IMR-90 (cell line): ENCODE measurements at regions not wholly inside any gene's neighbourhood (a gene's known extent, or its start where the extent isn't known, plus 50 kb on each side); places are given as distances from the start of the nearest gene placed in this dataset.

Source experiments
- ATAC-seq: fragments of 200-7000 bp; cut with Tn5 transposase; 2 replicates; pipeline ENCODE4 v1.9.1; 2020; ENCODE audit warnings: low read depth, mild to moderate bottlenecking, moderate library complexity
- BruUV-seq: library from RNA; stranded (reverse); fragments of 400-500 nt; replicated peaks from 2 replicates; lab custom pipeline; 2021; lab: Mats Ljungman, UMichigan
- CTCF ChIA-PET: fragments of 300-600 bp; formaldehyde crosslinking; extraction: SDS; loops from one replicate; lab custom pipeline; 2021; ENCODE audit warnings: antibody characterized with exemption; lab: Yijun Ruan, JAX
- POLR2A ChIA-PET: fragments of 300-600 bp; sonication (Branson Sonifier 250); formaldehyde crosslinking; loops from one replicate; lab custom pipeline; 2022; ENCODE audit warnings: antibody characterized with exemption; ENCODE audit not compliant: unreplicated experiment; lab: Charles Lee
- DNase-seq: peaks from one replicate; pipeline ENCODE4 v3.0.0; 2013
- H2AFZ ChIP-seq: replicated peaks from 2 replicates; pipeline ENCODE3; 2013; ENCODE audit warnings: low read length, mild to moderate bottlenecking; ENCODE audit not compliant: poor library complexity
- H2AK5ac ChIP-seq: 2 replicates; pipeline ENCODE4 v1.6.1; 2013; ENCODE audit warnings: low read depth, low read length, inconsistent platforms
- H2AK9ac ChIP-seq: replicated peaks from 2 replicates; pipeline ENCODE3; 2013; ENCODE audit warnings: mild to moderate bottlenecking, low read depth, low read length, moderate library complexity; ENCODE audit not compliant: poor library complexity
- H2BK120ac ChIP-seq: 2 replicates; pipeline ENCODE4 v1.6.1; 2013; ENCODE audit warnings: low read depth, low read length, inconsistent platforms
- H2BK15ac ChIP-seq: 3 replicates; pipeline ENCODE4 v1.6.1; 2013; ENCODE audit warnings: low read depth, low read length, inconsistent platforms
- H2BK20ac ChIP-seq: 2 replicates; pipeline ENCODE4 v1.6.1; 2013; ENCODE audit warnings: low read depth, mild to moderate bottlenecking, inconsistent platforms, low read length, moderate library complexity
- H2BK5ac ChIP-seq: 2 replicates; pipeline ENCODE4 v1.6.1; 2013; ENCODE audit warnings: mild to moderate bottlenecking, low read depth, low read length, inconsistent platforms; ENCODE audit not compliant: poor library complexity, severe bottlenecking
- H3K14ac ChIP-seq: replicated peaks from 2 replicates; pipeline ENCODE4 v1.6.1; 2013; ENCODE audit warnings: low read depth, low read length, inconsistent platforms
- H3K18ac ChIP-seq: 2 replicates; pipeline ENCODE4 v1.6.1; 2013; ENCODE audit warnings: low read depth, low read length, control low read depth
- H3K23ac ChIP-seq: 2 replicates; pipeline ENCODE4 v1.6.1; 2013; ENCODE audit warnings: low read depth, low read length, inconsistent platforms
- H3K27ac ChIP-seq: 2 replicates; pipeline ENCODE4 v1.5.1; 2013; ENCODE audit warnings: mild to moderate bottlenecking, control low read depth, low read length; ENCODE audit not compliant: insufficient read depth
- H3K27me3 ChIP-seq: 2 replicates; pipeline ENCODE4 v1.6.1; 2013; ENCODE audit warnings: low read length; ENCODE audit not compliant: control insufficient read depth, insufficient read depth
- H3K36me3 ChIP-seq: 2 replicates; pipeline ENCODE4 v1.6.1; 2013; ENCODE audit warnings: low read length, mixed read lengths; ENCODE audit not compliant: control insufficient read depth, insufficient read depth
- H3K4ac ChIP-seq: 2 replicates; pipeline ENCODE4 v1.6.1; 2013; ENCODE audit warnings: low read depth, low read length, inconsistent platforms
- H3K4me1 ChIP-seq: 2 replicates; pipeline ENCODE4 v1.6.1; 2013; ENCODE audit warnings: low read length, mixed read lengths; ENCODE audit not compliant: control insufficient read depth, insufficient read depth
- H3K4me2 ChIP-seq: 2 replicates; pipeline ENCODE4 v1.6.1; 2013; ENCODE audit warnings: low read depth, mild to moderate bottlenecking, control low read depth, low read length, moderate library complexity
- H3K4me3 ChIP-seq: 2 replicates; pipeline ENCODE4 v1.5.1; 2013; ENCODE audit warnings: low read depth, mild to moderate bottlenecking, control low read depth, low read length, moderate library complexity; ENCODE audit not compliant: insufficient read depth
- H3K56ac ChIP-seq: 2 replicates; pipeline ENCODE4 v1.6.1; 2013; ENCODE audit warnings: low read length, inconsistent platforms; ENCODE audit not compliant: insufficient read depth; ENCODE audit errors: extremely low read depth
- H3K79me1 ChIP-seq, 2 experiments: 2 replicates each; pipeline ENCODE4 v1.6.1; 2013; ENCODE audit warnings: low read length in 2 of 2, inconsistent platforms in 1 of 2, low read depth in 1 of 2
- H3K9ac ChIP-seq: 2 replicates; pipeline ENCODE4 v1.6.1; 2013; ENCODE audit warnings: low read depth, low read length, control low read depth
- H3K9me1 ChIP-seq: 2 replicates; pipeline ENCODE4 v1.6.1; 2013; ENCODE audit warnings: low read length, inconsistent platforms; ENCODE audit not compliant: insufficient read depth
- H3K9me3 ChIP-seq: 2 replicates; pipeline ENCODE4 v1.6.1; 2013; ENCODE audit warnings: low read length; ENCODE audit not compliant: control insufficient read depth, insufficient read depth
- H4K20me1 ChIP-seq: 2 replicates; pipeline ENCODE4 v1.6.1; 2013; ENCODE audit warnings: low read length, inconsistent platforms; ENCODE audit not compliant: insufficient read depth
- H4K5ac ChIP-seq: 2 replicates; pipeline ENCODE4 v1.6.1; 2013; ENCODE audit warnings: mild to moderate bottlenecking, low read depth, low read length, control low read depth
- H4K8ac ChIP-seq, 2 experiments: 2 replicates each; pipeline ENCODE4 v1.6.1; 2013; ENCODE audit warnings: low read depth in 2 of 2, low read length in 2 of 2, control low read depth in 1 of 2, inconsistent platforms in 1 of 2
- H4K91ac ChIP-seq: 2 replicates; pipeline ENCODE4 v1.6.1; 2013; ENCODE audit warnings: low read depth, low read length, inconsistent platforms; ENCODE audit not compliant: insufficient read depth
- BHLHE40 ChIP-seq: fragments of 150-350 bp; IDR thresholded peaks from 2 replicates; pipeline ENCODE4 v1.6.1; 2016; ENCODE audit warnings: mild to moderate bottlenecking, low read depth, low read length
- CEBPB ChIP-seq: IDR thresholded peaks from 2 replicates; pipeline ENCODE4 v1.6.1; 2012; ENCODE audit warnings: low read depth, low read length, improper control_type of control experiment
- MAFK ChIP-seq: IDR thresholded peaks from 2 replicates; pipeline ENCODE4 v1.6.1; 2012; ENCODE audit warnings: low read depth, low read length, improper control_type of control experiment
- MXI1 ChIP-seq: IDR thresholded peaks from 2 replicates; pipeline ENCODE4 v1.6.1; 2012; ENCODE audit warnings: low read depth, mild to moderate bottlenecking, low read length, moderate library complexity, borderline replicate concordance
- RAD21 ChIP-seq: IDR thresholded peaks from 2 replicates; pipeline ENCODE4 v1.6.1; 2012; ENCODE audit warnings: low read length, improper control_type of control experiment
- RFX5 ChIP-seq: IDR thresholded peaks from 2 replicates; pipeline ENCODE4 v1.8.0; 2012; ENCODE audit warnings: low read depth, mild to moderate bottlenecking, low read length, moderate library complexity
- whole genome bisulfite sequencing, 2 experiments: methylation state at CpG; one replicate each; pipeline versions ENCODE4 v1.1.5 to v1.1.7; 2013; ENCODE audit warnings: missing lambda C conversion rate in 2 of 2; ENCODE audit not compliant: insufficient read length in 1 of 2; ENCODE audit errors: extremely low coverage in 2 of 2; 5-methylcytosine and 5-hydroxymethylcytosine counted together
- dilution Hi-C: fragments of 300-500 bp; cut with HindIII; formaldehyde crosslinking; loops from one replicate; pipeline ENCODE4 v1.14.3; 2018; ENCODE audit warnings: low sequenced_read_pairs; ENCODE audit not compliant: unreplicated experiment
- in situ Hi-C: fragments of 300-500 bp; cut with MboI; formaldehyde crosslinking; loops from 3 replicates; pipeline ENCODE4 v1.14.3; 2019; ENCODE audit warnings: low sequenced_read_pairs, inconsistent platforms, mixed read lengths
- intact Hi-C: fragments of 100-400 bp; cut with micrococcal nuclease; formaldehyde crosslinking; loops from 2 replicates; pipeline ENCODE4 v1.10.0; 2022

DNA sequence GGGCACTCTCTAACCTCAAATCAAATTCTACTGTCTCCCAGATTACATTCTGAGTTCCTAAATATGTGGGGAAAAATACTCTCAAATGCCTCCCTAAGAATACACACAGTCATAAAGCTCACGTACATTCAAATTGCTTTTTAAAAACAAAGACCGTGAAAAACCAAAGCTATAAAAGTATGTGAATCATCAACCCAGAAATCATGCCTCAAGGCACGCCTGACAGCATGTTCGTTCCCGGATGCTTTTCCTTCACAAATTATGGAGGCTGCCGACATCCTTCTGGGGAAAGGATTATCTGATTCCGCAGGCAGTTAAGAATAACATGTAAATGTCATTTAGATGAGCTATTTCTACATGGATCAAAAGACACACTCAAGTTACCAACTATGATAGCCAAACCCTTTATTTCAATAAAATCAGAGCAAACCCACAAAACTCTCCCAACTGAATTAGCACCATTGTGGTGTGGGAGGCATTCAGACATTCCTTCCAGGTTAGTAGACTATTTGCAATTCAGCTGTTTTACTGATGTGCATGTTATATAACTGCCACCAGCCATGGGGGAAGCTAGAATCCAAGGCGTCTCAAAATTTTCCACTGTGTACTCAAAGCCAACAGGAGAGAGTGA is 398.2 kb upstream of the TRIB2 start:
- peak overlapping the region; percentile 58; the same call in 1 of the 2 replicates for H3K4ac ChIP-seq
- H3K4me3 ChIP-seq = no peak overlapping the region
- peaks cover 17% of the 10 kb centered on the region for H3K4me1 ChIP-seq
- intact Hi-C loops = loop anchor here (2.0 kb wide), 1 partner anchor 488 kb away; no protein-coding TSS in a partner anchor
- TF ChIP-seq MXI1 (no peak), CEBPB (no peak), BHLHE40 (0 out of 2 replicates have a peak, but pooled peaks have one; percentile 2), RAD21 (no peak), MAFK (peak; percentile 52), RFX5 (0 out of 2 replicates have a peak, but pooled peaks have one; percentile 13)
- peak overlapping the region; percentile 82; the same call in 1 of the 2 replicates for H3K18ac ChIP-seq
- peak overlapping the region in 1 of 2 experiments; percentile 59; a peak in 2 of 4 replicates for H4K8ac ChIP-seq
- no peaks in the 10 kb centered on the region for H3K36me3 ChIP-seq
- POLR2A ChIA-PET = no interaction called here
- no peak overlapping the region for H3K23ac ChIP-seq
- WGBS, 2 experiments = no CpG with 5 or more reads among the region's 8 CpGs
- H4K91ac ChIP-seq = no peak overlapping the region; the same call in 1 of the 2 replicates
- H3K56ac ChIP-seq = 0 out of 2 replicates have a peak overlapping the region, but pooled peaks have one; percentile 2
- in situ Hi-C loops = no loop called here
- no peak overlapping the region for H2AFZ ChIP-seq
- H3K27ac ChIP-seq = peak overlapping the region; percentile 58; the same call in 1 of the 2 replicates
- peaks cover 12% of the 10 kb centered on the region for H3K9me1 ChIP-seq
- H2BK5ac ChIP-seq = peak overlapping the region; percentile 79
- peak overlapping the region; percentile 30; the same call in 1 of the 2 replicates for H4K5ac ChIP-seq
- dilution Hi-C loops = no loop called here
- H3K4me2 ChIP-seq = peak overlapping the region; percentile 37; the same call in 1 of the 2 replicates
- H2BK120ac ChIP-seq = peak overlapping the region; percentile 67
- DNase-seq (peak; percentile 52), ATAC-seq (no peak)
- CTCF ChIA-PET = interaction anchor here (0.7 kb wide), 1 partner anchor 397 kb away, joined by 3 read pairs; no protein-coding TSS in a partner anchor
- H2AK9ac ChIP-seq = no peak overlapping the region
- peak overlapping the region; percentile 53 for H2BK20ac ChIP-seq
- 0 out of 2 replicates have a peak overlapping the region, but pooled peaks have one; percentile 37 for H2AK5ac ChIP-seq
- no peaks in the 10 kb centered on the region for H3K27me3 ChIP-seq
- no peak overlapping the region for H3K9ac ChIP-seq
- 0 out of 2 replicates have a peak, but pooled peaks cover 3% of the 10 kb centered on the region for H4K20me1 ChIP-seq
- BruUV-seq = no TSS peak
- H3K14ac ChIP-seq = no peak overlapping the region; the same call in 1 of the 2 replicates
- peak overlapping the region; percentile 15; the same call in 2 of the 3 replicates for H2BK15ac ChIP-seq
- H3K9me3 ChIP-seq = no peaks in the 10 kb centered on the region
- H3K79me1 ChIP-seq = no peaks in the 10 kb centered on the region
